GM12878 (cell line): ENCODE measurements at regions not wholly inside any gene's neighbourhood (a gene's known extent, or its start where the extent isn't known, plus 50 kb on each side); places are given as distances from the start of the nearest gene placed in this dataset.

Experiments
- ATAC-seq: fragments of 200-7000 bp; cut with Tn5 transposase; 3 replicates; pipeline ENCODE4 v1.9.1; 2020; ENCODE audit warnings: mild to moderate bottlenecking, moderate library complexity
- BruUV-seq: library from RNA; stranded (reverse); fragments of 400-500 nt; replicated peaks from 2 replicates; lab custom pipeline; 2021; lab: Mats Ljungman, UMichigan
- CTCF ChIA-PET: fragments of 300-600 bp; sonication (Branson Sonifier 250); formaldehyde crosslinking; extraction: SDS; loops from one replicate; lab custom pipeline; 2021; ENCODE audit warnings: inconsistent platforms; lab: Yijun Ruan, JAX
- POLR2A ChIA-PET: fragments of 350-600 bp; formaldehyde crosslinking; extraction: SDS; loops from one replicate; lab custom pipeline; 2021; ENCODE audit warnings: inconsistent platforms; lab: Charles Lee
- RAD21 ChIA-PET: fragments of 300-600 bp; sonication (Branson Sonifier 250); formaldehyde crosslinking; loops from one replicate; lab custom pipeline; 2023; ENCODE audit warnings: antibody characterized with exemption; ENCODE audit not compliant: unreplicated experiment; lab: Charles Lee
- SMC1A ChIA-PET: fragments of 300-600 bp; sonication (Branson Sonifier 250); formaldehyde crosslinking; loops from one replicate; lab custom pipeline; 2023; ENCODE audit not compliant: unreplicated experiment, uncharacterized antibody; lab: Charles Lee
- DNase-seq: peaks from one replicate; pipeline ENCODE4 v3.0.0-alpha.2; 2011; ENCODE audit warnings: low read depth, low spot score
- FAIRE-seq: peaks from 3 replicates; lab custom pipeline; 2011; peaks lifted over from hg19 to GRCh38; lab: Jason Lieb, UNC
- H2AFZ ChIP-seq: 2 replicates; pipeline ENCODE4 v1.6.0; 2011; ENCODE audit warnings: low read depth, low read length, control low read depth; ENCODE audit not compliant: control insufficient read depth
- H3K27ac ChIP-seq: 2 replicates; pipeline ENCODE4 v1.5.1; 2011; ENCODE audit warnings: control low read depth; ENCODE audit not compliant: control insufficient read depth, insufficient read depth
- H3K27me3 ChIP-seq, 2 experiments: replicated peaks in 1 of 2; 2 replicates each; pipeline versions ENCODE4 v1.6.0 to v1.6.1; 2011; ENCODE audit warnings: low read length in 1 of 2; ENCODE audit not compliant: control insufficient read depth in 2 of 2, insufficient read depth in 2 of 2
- H3K36me3 ChIP-seq, 2 experiments: 2 replicates each; pipeline ENCODE4 v1.5.1; 2011; ENCODE audit warnings: low read length in 1 of 2; ENCODE audit not compliant: control insufficient read depth in 2 of 2, insufficient read depth in 2 of 2
- H3K4me1 ChIP-seq: 2 replicates; pipeline ENCODE4 v1.6.1; 2011; ENCODE audit warnings: mild to moderate bottlenecking, low read length, moderate library complexity, mixed read lengths; ENCODE audit not compliant: control insufficient read depth, insufficient read depth
- H3K4me2 ChIP-seq: 2 replicates; pipeline ENCODE4 v1.6.0; 2011; ENCODE audit warnings: control low read depth; ENCODE audit not compliant: control insufficient read depth, insufficient read depth
- H3K4me3 ChIP-seq: fragments of 200-600 bp; sonication (generic); 2 replicates; pipeline ENCODE4 v1.5.1; 2016
- H3K79me2 ChIP-seq: 2 replicates; pipeline ENCODE4 v1.6.0; 2011; ENCODE audit warnings: low read length; ENCODE audit not compliant: control insufficient read depth, insufficient read depth
- H3K9ac ChIP-seq: 2 replicates; pipeline ENCODE4 v1.8.0; 2011; ENCODE audit warnings: low read length, control low read depth, mixed read lengths; ENCODE audit not compliant: control insufficient read depth, insufficient read depth
- H3K9me3 ChIP-seq: replicated peaks from 3 replicates; pipeline ENCODE4 v1.5.1; 2011; ENCODE audit warnings: mild to moderate bottlenecking, low read length; ENCODE audit not compliant: control insufficient read depth, insufficient read depth
- H4K20me1 ChIP-seq: 2 replicates; pipeline ENCODE4 v1.6.0; 2011; ENCODE audit not compliant: control insufficient read depth, insufficient read depth
- IKZF1 ChIP-seq: fragments of 450-650 bp; conservative IDR thresholded peaks from 2 replicates; pipeline ENCODE4 v1.6.1; 2017; ENCODE audit warnings: antibody characterized with exemption, mild to moderate bottlenecking
- NR2C2 ChIP-seq: IDR thresholded peaks from 2 replicates; pipeline ENCODE4 v1.6.1; 2011; ENCODE audit warnings: borderline replicate concordance, low read depth; ENCODE audit not compliant: control insufficient read depth, insufficient read length
- RB1 ChIP-seq: fragments of 450-650 bp; formaldehyde crosslinking; IDR thresholded peaks from 2 replicates; pipeline ENCODE4 v1.6.1; 2017; ENCODE audit warnings: mild to moderate bottlenecking, borderline replicate concordance
- REST ChIP-seq: IDR thresholded peaks from 2 replicates; pipeline ENCODE4 v1.6.1; 2012; ENCODE audit warnings: mild to moderate bottlenecking, low read depth, low read length
- SREBF1 ChIP-seq: IDR thresholded peaks from 2 replicates; pipeline ENCODE4 v1.6.1; 2012; ENCODE audit warnings: mild to moderate bottlenecking, low read length
- TBL1XR1 ChIP-seq: IDR thresholded peaks from 2 replicates; pipeline ENCODE4 v1.6.1; 2012; ENCODE audit warnings: low read depth, low read length, improper control_type of control experiment
- WGBS: methylation state at CpG from one replicate; pipeline ENCODE4 v1.1.6; 2016; ENCODE audit warnings: low lambda C conversion rate; ENCODE audit not compliant: insufficient replicate concordance, insufficient coverage; ENCODE audit errors: missing lambda C conversion rate; 5-methylcytosine and 5-hydroxymethylcytosine counted together
- in situ Hi-C: fragments of 300-500 bp; cut with MboI; formaldehyde crosslinking; loops from 9 replicates; pipeline ENCODE4 v1.14.3; 2018; ENCODE audit warnings: mixed read lengths
- intact Hi-C: fragments of 100-400 bp; cut with micrococcal nuclease; formaldehyde crosslinking; loops from one replicate; pipeline ENCODE4 v1.14.2; 2022; ENCODE audit not compliant: unreplicated experiment

- Histone ChIP-seq H3K4me3 (no peak overlapping the region), H3K79me2 (no peaks in the 10 kb centered on the region), H3K27ac (no peak overlapping the region), H2AFZ (peak overlapping the region; percentile 38), H3K4me2 (peak overlapping the region; percentile 0), H3K9me3 (no peaks in the 10 kb centered on the region; the same call in 2 of the 3 replicates), H3K4me1 (peaks cover 18% of the 10 kb centered on the region), H4K20me1 (no peaks in the 10 kb centered on the region), H3K27me3 (no peaks in the 10 kb centered on the region), H3K36me3 (no peaks in the 10 kb centered on the region), H3K9ac (no peak overlapping the region)
- TF ChIP-seq REST: no peak
- no peak for TF ChIP-seq TBL1XR1
- no peak for TF ChIP-seq NR2C2
- no peak for TF ChIP-seq IKZF1
- no peak for TF ChIP-seq RB1
- TF ChIP-seq SREBF1: no peak
- BruUV-seq: no TSS peak
- no peak for ATAC-seq
- ChIA-PET CTCF (interaction anchor here (0.6 to 3.6 kb wide), 7 partner anchors 18 to 66 kb away, joined by 3 to 20 read pairs (median 5); no protein-coding TSS in a partner anchor), POLR2A (interaction anchor here (1.6 to 3.7 kb wide), 3 partner anchors 20 to 35 kb away, joined by 6 to 21 read pairs (median 17); no protein-coding TSS in a partner anchor), SMC1A (interaction anchor here (0.6 to 4.9 kb wide), 8 partner anchors 24 to 385 kb away, joined by 3 to 65 read pairs (median 18); no protein-coding TSS in a partner anchor), RAD21 (interaction anchor here (0.8 to 4.5 kb wide), 5 partner anchors 21 to 47 kb away, joined by 3 to 48 read pairs (median 18); no protein-coding TSS in a partner anchor)
- in situ Hi-C loops: no loop called here
- intact Hi-C loops: loop anchor here (5.0 kb wide), 1 partner anchor 38 kb away; no protein-coding TSS in a partner anchor
- no peak for DNase-seq
- FAIRE-seq: no peak
- 50% methylated on average over 7 of the region's 7 CpGs for WGBS
Observed at GRCh38 chrX:39195156-39195555, 393.9 kb downstream of the MID1IP1 start.
